ENCODE measurements at regions not wholly inside any gene's neighbourhood (a gene's known extent, or its start where the extent isn't known, plus 50 kb on each side); places are given as distances from the start of the nearest gene placed in this dataset.

DNA sequence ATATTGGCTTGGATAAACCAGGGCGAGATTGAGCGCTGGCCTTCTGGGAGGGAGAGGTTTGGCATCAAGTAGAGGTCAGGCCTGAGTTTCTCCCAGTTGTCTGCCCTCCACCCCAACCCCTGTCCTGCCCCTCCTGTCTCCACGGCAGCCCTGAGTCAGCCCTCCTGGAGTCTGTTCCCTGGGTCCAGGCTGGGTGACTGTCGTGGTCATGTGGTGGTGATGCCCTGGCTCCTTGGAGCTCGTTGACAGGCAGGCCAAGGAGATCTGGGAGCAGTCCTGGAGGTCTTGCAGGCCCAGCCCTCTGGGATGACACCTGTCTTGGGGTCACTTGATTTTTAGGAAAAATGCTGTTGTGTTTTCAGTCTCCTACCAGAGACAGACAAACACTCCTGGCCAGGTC is 53.6 kb upstream of the PODXL start:
- peaks cover 24% of the 10 kb centered on the region for H3K27me3 Mint-ChIP-seq
- WGBS (ENCODE audit: insufficient coverage): 84% methylated on average over 5 of the region's 5 CpGs

DNA sequence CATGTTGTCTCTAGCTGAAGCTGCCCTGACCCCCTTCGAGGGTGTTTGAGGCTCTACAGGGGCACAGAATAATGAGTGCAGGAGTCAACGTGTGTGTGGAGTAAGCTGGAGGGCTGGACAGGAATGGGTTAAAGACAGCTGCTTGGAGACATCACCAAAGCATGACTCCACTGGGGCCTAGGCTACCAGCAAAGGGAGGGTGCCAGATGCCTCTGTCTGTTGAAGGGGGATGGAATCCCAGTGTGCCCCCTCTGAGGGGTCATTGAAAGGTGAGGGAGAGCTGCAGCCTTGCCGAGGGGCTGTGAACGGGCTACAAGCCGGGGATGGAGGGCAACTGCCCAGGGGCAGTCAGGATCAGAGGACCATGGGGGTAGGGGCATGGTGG is 51.7 kb upstream of the PODXL start:
- Histone ChIP-seq H2AFZ (ENCODE audit: insufficient read depth, low read depth, low read length, poor library complexity, severe bottlenecking) (no peak overlapping the region), H3K4me2 (replicated peaks; ENCODE audit: low read depth, low read length, poor library complexity, severe bottlenecking) (no peak overlapping the region), H3K9me3 (ENCODE audit: control extremely low read depth in 1 of 3, control insufficient read depth in 2 of 3, insufficient read depth in 1 of 3, low read length in 2 of 3) (no peaks in the 10 kb centered on the region), H4K20me1 (ENCODE audit: control insufficient read depth, insufficient read depth, low read length, poor library complexity, severe bottlenecking) (no peaks in the 10 kb centered on the region), H3K4me3 (ENCODE audit: control extremely low read depth in 1 of 5, extremely low read depth in 1 of 5, insufficient read depth in 1 of 5, low read depth in 2 of 5, low read length in 4 of 5) (no peak overlapping the region), H3K4me1 (ENCODE audit: control insufficient read depth in 2 of 2, insufficient read depth in 2 of 2, low read length in 2 of 2) (no peaks in the 10 kb centered on the region), H3K9ac (ENCODE audit: low read length) (no peak overlapping the region), H3K36me3 (replicated peaks in 1 of 2; ENCODE audit: control extremely low read depth in 1 of 2, control insufficient read depth in 1 of 2, extremely low read depth in 1 of 2, insufficient read depth in 2 of 2, low read length in 1 of 2) (no peaks in the 10 kb centered on the region), H3K27me3 (replicated peaks in 1 of 4; ENCODE audit: control extremely low read depth in 1 of 4, control insufficient read depth in 3 of 4, insufficient read depth in 4 of 4, low read length in 3 of 4) (peaks cover 0 to 7% (median 0%) of the 10 kb centered on the region in 4 experiments), H3K27ac (ENCODE audit: low read length in 2 of 2) (no peak overlapping the region), H3K79me2 (ENCODE audit: control insufficient read depth, insufficient read depth, low read length) (no peaks in the 10 kb centered on the region)
- no peak for DNase-seq
- Mint-ChIP-seq H3K4me3 (no peak overlapping the region), H3K9me3 (ENCODE audit: insufficient read depth) (no peaks in the 10 kb centered on the region), H3K4me1 (no peaks in the 10 kb centered on the region), H3K27me3 (peaks cover 23% of the 10 kb centered on the region), H3K27ac (no peak overlapping the region)
- TF ChIP-seq EZH2 (IDR thresholded peaks at IDR 0.05; ENCODE audit: borderline replicate concordance, insufficient read depth, low read depth, low read length, poor library complexity, severe bottlenecking): no peak
- TF ChIP-seq, protein P1, sequence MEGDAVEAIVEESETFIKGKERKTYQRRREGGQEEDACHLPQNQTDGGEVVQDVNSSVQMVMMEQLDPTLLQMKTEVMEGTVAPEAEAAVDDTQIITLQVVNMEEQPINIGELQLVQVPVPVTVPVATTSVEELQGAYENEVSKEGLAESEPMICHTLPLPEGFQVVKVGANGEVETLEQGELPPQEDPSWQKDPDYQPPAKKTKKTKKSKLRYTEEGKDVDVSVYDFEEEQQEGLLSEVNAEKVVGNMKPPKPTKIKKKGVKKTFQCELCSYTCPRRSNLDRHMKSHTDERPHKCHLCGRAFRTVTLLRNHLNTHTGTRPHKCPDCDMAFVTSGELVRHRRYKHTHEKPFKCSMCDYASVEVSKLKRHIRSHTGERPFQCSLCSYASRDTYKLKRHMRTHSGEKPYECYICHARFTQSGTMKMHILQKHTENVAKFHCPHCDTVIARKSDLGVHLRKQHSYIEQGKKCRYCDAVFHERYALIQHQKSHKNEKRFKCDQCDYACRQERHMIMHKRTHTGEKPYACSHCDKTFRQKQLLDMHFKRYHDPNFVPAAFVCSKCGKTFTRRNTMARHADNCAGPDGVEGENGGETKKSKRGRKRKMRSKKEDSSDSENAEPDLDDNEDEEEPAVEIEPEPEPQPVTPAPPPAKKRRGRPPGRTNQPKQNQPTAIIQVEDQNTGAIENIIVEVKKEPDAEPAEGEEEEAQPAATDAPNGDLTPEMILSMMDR (IDR thresholded peaks at IDR 0.05): no peak
- 48% methylated on average over 2 of the region's 5 CpGs for WGBS (ENCODE audit: insufficient coverage)
- no peak for ATAC-seq (ENCODE audit: low read depth)
- ChIA-PET POLR2A (no interaction called here), CTCF (interaction anchor here (0.5 kb wide), 1 partner anchor 87 kb away, joined by 3 read pairs; no protein-coding TSS in a partner anchor)
- intact Hi-C loops (cut with micrococcal nuclease): no loop called here

More for the DNA sequence above, 53.6 kb upstream of the PODXL start:
- Mint-ChIP-seq H3K27ac (no peak overlapping the region), H3K9me3 (ENCODE audit: insufficient read depth) (no peaks in the 10 kb centered on the region), H3K4me3 (no peak overlapping the region), H3K4me1 (no peaks in the 10 kb centered on the region)
- Histone ChIP-seq H3K4me3 (ENCODE audit: control extremely low read depth in 1 of 5, extremely low read depth in 1 of 5, insufficient read depth in 1 of 5, low read depth in 2 of 5, low read length in 4 of 5) (no peak overlapping the region), H3K79me2 (ENCODE audit: control insufficient read depth, insufficient read depth, low read length) (no peaks in the 10 kb centered on the region), H4K20me1 (ENCODE audit: control insufficient read depth, insufficient read depth, low read length, poor library complexity, severe bottlenecking) (no peaks in the 10 kb centered on the region), H3K9ac (ENCODE audit: low read length) (no peak overlapping the region), H3K9me3 (ENCODE audit: control extremely low read depth in 1 of 3, control insufficient read depth in 2 of 3, insufficient read depth in 1 of 3, low read length in 2 of 3) (no peaks in the 10 kb centered on the region), H2AFZ (ENCODE audit: insufficient read depth, low read depth, low read length, poor library complexity, severe bottlenecking) (no peak overlapping the region), H3K4me2 (replicated peaks; ENCODE audit: low read depth, low read length, poor library complexity, severe bottlenecking) (no peak overlapping the region), H3K27me3 (replicated peaks in 1 of 4; ENCODE audit: control extremely low read depth in 1 of 4, control insufficient read depth in 3 of 4, insufficient read depth in 4 of 4, low read length in 3 of 4) (peaks cover 0 to 7% (median 0%) of the 10 kb centered on the region in 4 experiments), H3K27ac (ENCODE audit: low read length in 2 of 2) (no peak overlapping the region), H3K36me3 (replicated peaks in 1 of 2; ENCODE audit: control extremely low read depth in 1 of 2, control insufficient read depth in 1 of 2, extremely low read depth in 1 of 2, insufficient read depth in 2 of 2, low read length in 1 of 2) (no peaks in the 10 kb centered on the region), H3K4me1 (ENCODE audit: control insufficient read depth in 2 of 2, insufficient read depth in 2 of 2, low read length in 2 of 2) (no peaks in the 10 kb centered on the region)
- ATAC-seq (ENCODE audit: low read depth): no peak
- POLR2A ChIA-PET: no interaction called here
- intact Hi-C loops (cut with micrococcal nuclease): no loop called here
- CTCF ChIA-PET: interaction anchor here (0.6 kb wide), 1 partner anchor 1946 kb away, joined by 4 read pairs; no protein-coding TSS in a partner anchor
- TF ChIP-seq, protein P1 (IDR thresholded peaks at IDR 0.05): no peak
- TF ChIP-seq EZH2 (IDR thresholded peaks at IDR 0.05; ENCODE audit: borderline replicate concordance, insufficient read depth, low read depth, low read length, poor library complexity, severe bottlenecking): no peak
- no peak for DNase-seq
